ENCODE measurements at regions not wholly inside any gene's neighbourhood (a gene's known extent, or its start where the extent isn't known, plus 50 kb on each side); places are given as distances from the start of the nearest gene placed in this dataset.
"Not testable (repeated sequence)": the region's sequence is repeated elsewhere in the genome, so short reads cannot be mapped to it uniquely, and the experiment has no call there.

DNA sequence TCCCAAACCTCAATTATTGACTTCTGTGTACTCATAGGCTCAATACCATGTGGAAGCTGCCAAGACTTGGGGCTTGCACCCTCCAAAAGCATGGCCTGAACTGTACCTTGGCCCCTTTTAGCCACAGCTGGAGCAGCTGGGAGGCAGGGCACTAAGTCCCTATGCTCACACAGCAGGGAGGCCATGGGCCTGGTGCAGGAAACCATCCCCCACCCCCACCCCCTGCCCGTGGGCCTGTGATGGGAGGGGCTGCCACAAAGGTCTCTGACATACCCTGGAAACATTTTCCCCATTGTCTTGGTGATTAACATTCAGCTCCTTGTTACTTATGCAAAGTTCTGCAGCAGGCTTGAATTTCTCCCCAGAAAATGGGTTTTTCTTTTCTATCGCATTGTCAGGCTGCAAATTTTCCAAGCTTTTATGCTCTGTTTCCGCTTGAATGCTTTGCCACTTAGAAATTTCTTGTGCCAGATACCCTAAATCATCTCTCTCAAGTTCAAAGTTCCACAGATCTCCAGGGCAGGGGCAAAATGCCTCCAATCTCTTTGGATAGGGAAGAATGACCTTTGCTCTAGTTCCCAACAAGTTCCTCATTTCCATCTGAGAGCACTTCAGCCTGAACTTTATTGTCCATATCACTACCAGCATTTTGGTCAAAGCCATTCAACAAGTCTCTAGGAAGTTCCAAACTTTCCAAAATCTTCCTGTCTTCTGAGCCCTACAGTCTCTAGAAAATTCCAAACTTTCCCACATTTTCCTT lies 141.8 kb downstream of the AHR start:
- TF ChIP-seq, protein P1, sequence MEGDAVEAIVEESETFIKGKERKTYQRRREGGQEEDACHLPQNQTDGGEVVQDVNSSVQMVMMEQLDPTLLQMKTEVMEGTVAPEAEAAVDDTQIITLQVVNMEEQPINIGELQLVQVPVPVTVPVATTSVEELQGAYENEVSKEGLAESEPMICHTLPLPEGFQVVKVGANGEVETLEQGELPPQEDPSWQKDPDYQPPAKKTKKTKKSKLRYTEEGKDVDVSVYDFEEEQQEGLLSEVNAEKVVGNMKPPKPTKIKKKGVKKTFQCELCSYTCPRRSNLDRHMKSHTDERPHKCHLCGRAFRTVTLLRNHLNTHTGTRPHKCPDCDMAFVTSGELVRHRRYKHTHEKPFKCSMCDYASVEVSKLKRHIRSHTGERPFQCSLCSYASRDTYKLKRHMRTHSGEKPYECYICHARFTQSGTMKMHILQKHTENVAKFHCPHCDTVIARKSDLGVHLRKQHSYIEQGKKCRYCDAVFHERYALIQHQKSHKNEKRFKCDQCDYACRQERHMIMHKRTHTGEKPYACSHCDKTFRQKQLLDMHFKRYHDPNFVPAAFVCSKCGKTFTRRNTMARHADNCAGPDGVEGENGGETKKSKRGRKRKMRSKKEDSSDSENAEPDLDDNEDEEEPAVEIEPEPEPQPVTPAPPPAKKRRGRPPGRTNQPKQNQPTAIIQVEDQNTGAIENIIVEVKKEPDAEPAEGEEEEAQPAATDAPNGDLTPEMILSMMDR (IDR thresholded peaks at IDR 0.05) = not testable (repeated sequence)
- TF ChIP-seq, protein P2, sequence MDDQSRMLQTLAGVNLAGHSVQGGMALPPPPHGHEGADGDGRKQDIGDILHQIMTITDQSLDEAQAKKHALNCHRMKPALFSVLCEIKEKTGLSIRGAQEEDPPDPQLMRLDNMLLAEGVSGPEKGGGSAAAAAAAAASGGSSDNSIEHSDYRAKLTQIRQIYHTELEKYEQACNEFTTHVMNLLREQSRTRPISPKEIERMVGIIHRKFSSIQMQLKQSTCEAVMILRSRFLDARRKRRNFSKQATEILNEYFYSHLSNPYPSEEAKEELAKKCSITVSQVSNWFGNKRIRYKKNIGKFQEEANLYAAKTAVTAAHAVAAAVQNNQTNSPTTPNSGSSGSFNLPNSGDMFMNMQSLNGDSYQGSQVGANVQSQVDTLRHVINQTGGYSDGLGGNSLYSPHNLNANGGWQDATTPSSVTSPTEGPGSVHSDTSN (IDR thresholded peaks at IDR 0.05) = not testable (repeated sequence)
- not testable (repeated sequence) for TF ChIP-seq RAD21 (IDR thresholded peaks at IDR 0.05; ENCODE audit: low read length); RXRA (IDR thresholded peaks at IDR 0.05; ENCODE audit: borderline replicate concordance, low read depth); EP300 (IDR thresholded peaks at IDR 0.05; ENCODE audit: borderline replicate concordance in 1 of 2, low read depth in 1 of 2, low read length in 1 of 2); JUND (IDR thresholded peaks at IDR 0.05); TAF1 (IDR thresholded peaks at IDR 0.05; ENCODE audit: borderline replicate concordance, low read depth, low read length); GABPA (IDR thresholded peaks at IDR 0.05; ENCODE audit: low read depth); MXI1 (IDR thresholded peaks at IDR 0.05; ENCODE audit: low read depth, low read length); RFX5 (IDR thresholded peaks at IDR 0.05; ENCODE audit: low read length); POLR2AphosphoS5 (IDR thresholded peaks at IDR 0.05; ENCODE audit: low read depth, low read length); RCOR1 (IDR thresholded peaks at IDR 0.05; ENCODE audit: low read length)
- TF ChIP-seq, protein P3, sequence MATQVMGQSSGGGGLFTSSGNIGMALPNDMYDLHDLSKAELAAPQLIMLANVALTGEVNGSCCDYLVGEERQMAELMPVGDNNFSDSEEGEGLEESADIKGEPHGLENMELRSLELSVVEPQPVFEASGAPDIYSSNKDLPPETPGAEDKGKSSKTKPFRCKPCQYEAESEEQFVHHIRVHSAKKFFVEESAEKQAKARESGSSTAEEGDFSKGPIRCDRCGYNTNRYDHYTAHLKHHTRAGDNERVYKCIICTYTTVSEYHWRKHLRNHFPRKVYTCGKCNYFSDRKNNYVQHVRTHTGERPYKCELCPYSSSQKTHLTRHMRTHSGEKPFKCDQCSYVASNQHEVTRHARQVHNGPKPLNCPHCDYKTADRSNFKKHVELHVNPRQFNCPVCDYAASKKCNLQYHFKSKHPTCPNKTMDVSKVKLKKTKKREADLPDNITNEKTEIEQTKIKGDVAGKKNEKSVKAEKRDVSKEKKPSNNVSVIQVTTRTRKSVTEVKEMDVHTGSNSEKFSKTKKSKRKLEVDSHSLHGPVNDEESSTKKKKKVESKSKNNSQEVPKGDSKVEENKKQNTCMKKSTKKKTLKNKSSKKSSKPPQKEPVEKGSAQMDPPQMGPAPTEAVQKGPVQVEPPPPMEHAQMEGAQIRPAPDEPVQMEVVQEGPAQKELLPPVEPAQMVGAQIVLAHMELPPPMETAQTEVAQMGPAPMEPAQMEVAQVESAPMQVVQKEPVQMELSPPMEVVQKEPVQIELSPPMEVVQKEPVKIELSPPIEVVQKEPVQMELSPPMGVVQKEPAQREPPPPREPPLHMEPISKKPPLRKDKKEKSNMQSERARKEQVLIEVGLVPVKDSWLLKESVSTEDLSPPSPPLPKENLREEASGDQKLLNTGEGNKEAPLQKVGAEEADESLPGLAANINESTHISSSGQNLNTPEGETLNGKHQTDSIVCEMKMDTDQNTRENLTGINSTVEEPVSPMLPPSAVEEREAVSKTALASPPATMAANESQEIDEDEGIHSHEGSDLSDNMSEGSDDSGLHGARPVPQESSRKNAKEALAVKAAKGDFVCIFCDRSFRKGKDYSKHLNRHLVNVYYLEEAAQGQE (IDR thresholded peaks at IDR 0.05; ENCODE audit: low read depth, low read length) = not testable (repeated sequence)

All from SK-N-SH (cell line).